ENCODE measurements at regions not wholly inside any gene's neighbourhood (a gene's known extent, or its start where the extent isn't known, plus 50 kb on each side); places are given as distances from the start of the nearest gene placed in this dataset.

GRCh38 chr11:37391615-37392014 is 793.6 kb upstream of the RAG2 start:
- Histone ChIP-seq H3K27me3 (ENCODE audit: control insufficient read depth, insufficient read depth, low read length) (no peaks in the 10 kb centered on the region), H3K27ac (ENCODE audit: low read depth, low read length) (no peak overlapping the region), H3K36me3 (ENCODE audit: control insufficient read depth, insufficient read depth, low read length) (no peaks in the 10 kb centered on the region), H3K4me1 (ENCODE audit: control insufficient read depth, insufficient read depth, low read length) (no peaks in the 10 kb centered on the region), H3K9ac (ENCODE audit: low read length) (no peak overlapping the region), H3K4me3 (ENCODE audit: low read length) (no peak overlapping the region)

- Histone ChIP-seq H3K9ac (ENCODE audit: low read length) (no peak overlapping the region), H3K27me3 (ENCODE audit: control insufficient read depth, insufficient read depth, low read length) (no peaks in the 10 kb centered on the region), H3K4me1 (ENCODE audit: control insufficient read depth, insufficient read depth, low read length) (no peaks in the 10 kb centered on the region), H3K27ac (ENCODE audit: low read depth, low read length) (no peak overlapping the region), H3K4me3 (ENCODE audit: low read length) (no peak overlapping the region), H3K36me3 (ENCODE audit: control insufficient read depth, insufficient read depth, low read length) (no peaks in the 10 kb centered on the region)
These were observed 792.6 kb upstream of the RAG2 start for GRCh38 chr11:37390576-37391083.

- Histone ChIP-seq H3K27ac (ENCODE audit: low read depth, low read length) (no peak overlapping the region), H3K4me3 (ENCODE audit: low read length) (no peak overlapping the region), H3K27me3 (ENCODE audit: control insufficient read depth, insufficient read depth, low read length) (no peaks in the 10 kb centered on the region), H3K9ac (ENCODE audit: low read length) (no peak overlapping the region), H3K4me1 (ENCODE audit: control insufficient read depth, insufficient read depth, low read length) (no peaks in the 10 kb centered on the region), H3K36me3 (ENCODE audit: control insufficient read depth, insufficient read depth, low read length) (no peaks in the 10 kb centered on the region)
These were observed 780.9 kb upstream of the RAG2 start for GRCh38 chr11:37378958-37379357.

GRCh38 chr11:37372667-37373066 is 774.6 kb upstream of the RAG2 start:
- no peak overlapping the region for H3K9ac ChIP-seq (ENCODE audit: low read length)
- no peaks in the 10 kb centered on the region for H3K36me3 ChIP-seq (ENCODE audit: control insufficient read depth, insufficient read depth, low read length)
- H3K27me3 ChIP-seq (ENCODE audit: control insufficient read depth, insufficient read depth, low read length): no peaks in the 10 kb centered on the region
- H3K4me3 ChIP-seq (ENCODE audit: low read length): no peak overlapping the region
- no peak overlapping the region for H3K27ac ChIP-seq (ENCODE audit: low read depth, low read length)
- no peaks in the 10 kb centered on the region for H3K4me1 ChIP-seq (ENCODE audit: control insufficient read depth, insufficient read depth, low read length)

- Histone ChIP-seq H3K27me3 (ENCODE audit: control insufficient read depth, insufficient read depth, low read length) (no peaks in the 10 kb centered on the region), H3K36me3 (ENCODE audit: control insufficient read depth, insufficient read depth, low read length) (no peaks in the 10 kb centered on the region), H3K27ac (ENCODE audit: low read depth, low read length) (no peak overlapping the region), H3K9ac (ENCODE audit: low read length) (no peak overlapping the region), H3K4me1 (ENCODE audit: control insufficient read depth, insufficient read depth, low read length) (no peaks in the 10 kb centered on the region), H3K4me3 (ENCODE audit: low read length) (no peak overlapping the region)
These were observed 773.4 kb upstream of the RAG2 start for GRCh38 chr11:37371346-37371970.

- Histone ChIP-seq H3K36me3 (ENCODE audit: control insufficient read depth, insufficient read depth, low read length) (no peaks in the 10 kb centered on the region), H3K27ac (ENCODE audit: low read depth, low read length) (no peak overlapping the region), H3K27me3 (ENCODE audit: control insufficient read depth, insufficient read depth, low read length) (no peaks in the 10 kb centered on the region), H3K4me3 (ENCODE audit: low read length) (no peak overlapping the region), H3K4me1 (ENCODE audit: control insufficient read depth, insufficient read depth, low read length) (no peaks in the 10 kb centered on the region), H3K9ac (ENCODE audit: low read length) (no peak overlapping the region)
These were observed 772.8 kb upstream of the RAG2 start for GRCh38 chr11:37370817-37371216.

GRCh38 chr11:37364246-37364839 is 766.3 kb upstream of the RAG2 start:
- H3K4me1 ChIP-seq (ENCODE audit: control insufficient read depth, insufficient read depth, low read length): no peaks in the 10 kb centered on the region

GRCh38 chr11:37353192-37353591 is 755.2 kb upstream of the RAG2 start:
- no peaks in the 10 kb centered on the region for H3K4me1 ChIP-seq (ENCODE audit: control insufficient read depth, insufficient read depth, low read length)
- H3K36me3 ChIP-seq (ENCODE audit: control insufficient read depth, insufficient read depth, low read length): no peaks in the 10 kb centered on the region
- no peak overlapping the region for H3K27ac ChIP-seq (ENCODE audit: low read depth, low read length)
- H3K9ac ChIP-seq (ENCODE audit: low read length): no peak overlapping the region
- H3K27me3 ChIP-seq (ENCODE audit: control insufficient read depth, insufficient read depth, low read length): no peaks in the 10 kb centered on the region
- H3K4me3 ChIP-seq (ENCODE audit: low read length): no peak overlapping the region

More at GRCh38 chr11:37364246-37364839, 766.3 kb upstream of the RAG2 start:
- Histone ChIP-seq H3K27ac (ENCODE audit: low read depth, low read length) (no peak overlapping the region), H3K36me3 (ENCODE audit: control insufficient read depth, insufficient read depth, low read length) (no peaks in the 10 kb centered on the region), H3K27me3 (ENCODE audit: control insufficient read depth, insufficient read depth, low read length) (no peaks in the 10 kb centered on the region), H3K9ac (ENCODE audit: low read length) (no peak overlapping the region), H3K4me3 (ENCODE audit: low read length) (no peak overlapping the region)

- no peaks in the 10 kb centered on the region for H3K27me3 ChIP-seq (ENCODE audit: control insufficient read depth, insufficient read depth, low read length)
- no peak overlapping the region for H3K27ac ChIP-seq (ENCODE audit: low read depth, low read length)
- H3K9ac ChIP-seq (ENCODE audit: low read length): no peak overlapping the region
- no peaks in the 10 kb centered on the region for H3K36me3 ChIP-seq (ENCODE audit: control insufficient read depth, insufficient read depth, low read length)
- H3K4me1 ChIP-seq (ENCODE audit: control insufficient read depth, insufficient read depth, low read length): no peaks in the 10 kb centered on the region
- H3K4me3 ChIP-seq (ENCODE audit: low read length): no peak overlapping the region
These were observed 754.4 kb upstream of the RAG2 start for GRCh38 chr11:37352485-37352884.

GRCh38 chr11:37343290-37343689 is 745.3 kb upstream of the RAG2 start:
- Histone ChIP-seq H3K4me3 (ENCODE audit: low read length) (no peak overlapping the region), H3K27me3 (ENCODE audit: control insufficient read depth, insufficient read depth, low read length) (no peaks in the 10 kb centered on the region), H3K4me1 (ENCODE audit: control insufficient read depth, insufficient read depth, low read length) (no peaks in the 10 kb centered on the region), H3K27ac (ENCODE audit: low read depth, low read length) (no peak overlapping the region), H3K36me3 (ENCODE audit: control insufficient read depth, insufficient read depth, low read length) (no peaks in the 10 kb centered on the region), H3K9ac (ENCODE audit: low read length) (no peak overlapping the region)

GRCh38 chr11:37336401-37336800 is 738.4 kb upstream of the RAG2 start:
- Histone ChIP-seq H3K4me1 (ENCODE audit: control insufficient read depth, insufficient read depth, low read length) (no peaks in the 10 kb centered on the region), H3K27me3 (ENCODE audit: control insufficient read depth, insufficient read depth, low read length) (no peaks in the 10 kb centered on the region), H3K36me3 (ENCODE audit: control insufficient read depth, insufficient read depth, low read length) (no peaks in the 10 kb centered on the region), H3K9ac (ENCODE audit: low read length) (no peak overlapping the region), H3K4me3 (ENCODE audit: low read length) (no peak overlapping the region), H3K27ac (ENCODE audit: low read depth, low read length) (no peak overlapping the region)

GRCh38 chr11:37333345-37333744 is 735.3 kb upstream of the RAG2 start:
- H3K36me3 ChIP-seq (ENCODE audit: control insufficient read depth, insufficient read depth, low read length): no peaks in the 10 kb centered on the region
- no peak overlapping the region for H3K4me3 ChIP-seq (ENCODE audit: low read length)
- no peaks in the 10 kb centered on the region for H3K27me3 ChIP-seq (ENCODE audit: control insufficient read depth, insufficient read depth, low read length)
- no peak overlapping the region for H3K27ac ChIP-seq (ENCODE audit: low read depth, low read length)
- no peaks in the 10 kb centered on the region for H3K4me1 ChIP-seq (ENCODE audit: control insufficient read depth, insufficient read depth, low read length)
- H3K9ac ChIP-seq (ENCODE audit: low read length): no peak overlapping the region

- no peak overlapping the region for H3K4me3 ChIP-seq (ENCODE audit: low read length)
- H3K27me3 ChIP-seq (ENCODE audit: control insufficient read depth, insufficient read depth, low read length): no peaks in the 10 kb centered on the region
These were observed 725.8 kb upstream of the RAG2 start for GRCh38 chr11:37323843-37324242.

More at GRCh38 chr11:37323843-37324242, 725.8 kb upstream of the RAG2 start:
- Histone ChIP-seq H3K36me3 (ENCODE audit: control insufficient read depth, insufficient read depth, low read length) (no peaks in the 10 kb centered on the region), H3K9ac (ENCODE audit: low read length) (no peak overlapping the region), H3K4me1 (ENCODE audit: control insufficient read depth, insufficient read depth, low read length) (no peaks in the 10 kb centered on the region), H3K27ac (ENCODE audit: low read depth, low read length) (no peak overlapping the region)
